SK-N-SH treated with all-trans-retinoic acid at 6 μM for 48 hours (cell line): ENCODE measurements at regions not wholly inside any gene's neighbourhood (a gene's known extent, or its start where the extent isn't known, plus 50 kb on each side); places are given as distances from the start of the nearest gene placed in this dataset.

Experiments used
- ATAC-seq: fragments of 200-7000 bp; cut with Tn5 transposase; 3 replicates; pipeline ENCODE4 v1.9.1; 2020; ENCODE audit warnings: mild to moderate bottlenecking, moderate library complexity
- ARNTL ChIP-seq: fragments of 450-650 bp; formaldehyde crosslinking; IDR thresholded peaks from 2 replicates; pipeline ENCODE4 v1.5.0; 2020; ENCODE audit warnings: low read depth, mild to moderate bottlenecking, moderate library complexity, borderline replicate concordance
- BACH2 ChIP-seq: fragments of 250-450 bp; sonication (Bioruptor Pico); IDR thresholded peaks from 2 replicates; pipeline ENCODE4 v1.9.0; 2021; ENCODE audit warnings: mild to moderate bottlenecking, borderline replicate concordance
- CREB5 ChIP-seq: fragments of 250-450 bp; sonication (Bioruptor Pico); IDR thresholded peaks from 2 replicates; pipeline ENCODE4 v1.5.1; 2020; ENCODE audit warnings: low read depth, mild to moderate bottlenecking, moderate library complexity
- CSDC2 ChIP-seq: fragments of 250-450 bp; sonication (Bioruptor Pico); IDR thresholded peaks from 2 replicates; pipeline ENCODE4 v1.5.0; 2020; ENCODE audit warnings: mild to moderate bottlenecking, moderate library complexity
- ESRRG ChIP-seq: fragments of 250-450 bp; sonication (Bioruptor Pico); IDR thresholded peaks from 2 replicates; pipeline ENCODE4 v1.6.1; 2021; ENCODE audit warnings: mild to moderate bottlenecking
- ISL1 ChIP-seq: fragments of 250-450 bp; sonication (Bioruptor Pico); IDR thresholded peaks from 2 replicates; pipeline ENCODE4 v2.1.2; 2022; ENCODE audit warnings: mild to moderate bottlenecking, moderate library complexity
- OSR1 ChIP-seq: fragments of 250-450 bp; sonication (Bioruptor Pico); IDR thresholded peaks from 2 replicates; pipeline ENCODE4 v1.8.0; 2022; ENCODE audit warnings: moderate library complexity, mild to moderate bottlenecking, inconsistent platforms
- PATZ1 ChIP-seq: fragments of 250-450 bp; sonication (Bioruptor Pico); IDR thresholded peaks from 2 replicates; pipeline ENCODE4 v1.8.0; 2020; ENCODE audit warnings: mild to moderate bottlenecking, moderate library complexity, borderline replicate concordance
- POU6F1 ChIP-seq: fragments of 250-450 bp; sonication (Bioruptor Pico); IDR thresholded peaks from 2 replicates; pipeline ENCODE4 v1.8.0; 2021; ENCODE audit warnings: low read depth, mild to moderate bottlenecking, moderate library complexity, borderline replicate concordance
- PPARA ChIP-seq: fragments of 250-450 bp; sonication (Bioruptor Pico); IDR thresholded peaks from 2 replicates; pipeline ENCODE4 v1.5.0; 2020; ENCODE audit warnings: mild to moderate bottlenecking, borderline replicate concordance
- RARB ChIP-seq: fragments of 250-450 bp; sonication (Bioruptor Pico); IDR thresholded peaks from 2 replicates; pipeline ENCODE4 v1.8.0; 2021; ENCODE audit warnings: mild to moderate bottlenecking, moderate library complexity
- SNAI2 ChIP-seq: fragments of 250-450 bp; sonication (Bioruptor Pico); IDR thresholded peaks from 2 replicates; pipeline ENCODE4 v1.5.0; 2020; ENCODE audit warnings: mild to moderate bottlenecking, moderate library complexity
- TCF4 ChIP-seq: fragments of 250-450 bp; sonication (Bioruptor Pico); IDR thresholded peaks from 2 replicates; pipeline ENCODE4 v1.8.0; 2021; ENCODE audit warnings: mild to moderate bottlenecking, moderate library complexity, borderline replicate concordance
- TOX ChIP-seq: fragments of 250-450 bp; sonication (Bioruptor Pico); IDR thresholded peaks from 2 replicates; pipeline ENCODE4 v1.8.0; 2021; ENCODE audit warnings: mild to moderate bottlenecking, moderate library complexity, borderline replicate concordance
- TSHZ2 ChIP-seq: fragments of 250-450 bp; sonication (Bioruptor Pico); IDR thresholded peaks from 2 replicates; pipeline ENCODE4 v1.5.0; 2020; ENCODE audit warnings: mild to moderate bottlenecking, moderate library complexity
- ZC3H10 ChIP-seq: fragments of 250-450 bp; sonication (Bioruptor Pico); IDR thresholded peaks from 2 replicates; pipeline ENCODE4 v1.5.1; 2021; ENCODE audit warnings: mild to moderate bottlenecking, moderate library complexity
- ZFP30 ChIP-seq: fragments of 450-650 bp; formaldehyde crosslinking; IDR thresholded peaks from 2 replicates; pipeline ENCODE4 v1.5.0; 2022; ENCODE audit warnings: mild to moderate bottlenecking, moderate library complexity
- ZNF565 ChIP-seq: fragments of 450-650 bp; formaldehyde crosslinking; conservative IDR thresholded peaks from 2 replicates; pipeline ENCODE4 v1.5.0; 2020; ENCODE audit warnings: low read depth, mild to moderate bottlenecking, moderate library complexity
- ZNF70 ChIP-seq: fragments of 450-650 bp; formaldehyde crosslinking; IDR thresholded peaks from 2 replicates; pipeline ENCODE4 v1.5.0; 2020; ENCODE audit warnings: mild to moderate bottlenecking, moderate library complexity
- ZNF8 ChIP-seq: fragments of 450-650 bp; formaldehyde crosslinking; IDR thresholded peaks from 2 replicates; pipeline ENCODE4 v1.5.0; 2020; ENCODE audit warnings: mild to moderate bottlenecking, moderate library complexity

GRCh38 chr9:29945012-29945411, 2371.7 kb upstream of the C9orf72 start:
- TF ChIP-seq OSR1 (CRISPR knock-in tag): no peak
- TF ChIP-seq BACH2 (CRISPR knock-in tag): no peak
- TF ChIP-seq PATZ1 (CRISPR knock-in tag): no peak
- no peak for ATAC-seq

GRCh38 chr9:29958469-29958868, 2385.2 kb upstream of the C9orf72 start:
- peak; percentile 33; the same call in 2 of the 3 replicates for ATAC-seq
- TF ChIP-seq ZNF8: no peak
- peak; percentile 54 for TF ChIP-seq ISL1 (CRISPR knock-in tag)

GRCh38 chr9:29965834-29966233, 2392.6 kb upstream of the C9orf72 start:
- peak; percentile 11; the same call in 1 of the 3 replicates for ATAC-seq
- no peak for TF ChIP-seq ZFP30 (CRISPR knock-in tag)
- no peak for TF ChIP-seq OSR1 (CRISPR knock-in tag)
- no peak for TF ChIP-seq ZNF8
- no peak for TF ChIP-seq TCF4 (CRISPR knock-in tag)
- no peak for TF ChIP-seq ARNTL (CRISPR knock-in tag)
- TF ChIP-seq PPARA (CRISPR knock-in tag): no peak
- no peak for TF ChIP-seq ZNF565
- TF ChIP-seq POU6F1: no peak
- no peak for TF ChIP-seq PATZ1 (CRISPR knock-in tag)
- TF ChIP-seq RARB (CRISPR knock-in tag): no peak
- TF ChIP-seq, all 23 proteins: peak for 0

- TF ChIP-seq ZC3H10: no peak
- peak; percentile 51 for TF ChIP-seq ISL1 (CRISPR knock-in tag)
- TF ChIP-seq TCF4 (CRISPR knock-in tag): no peak
- ATAC-seq: peak; percentile 98
Measured at GRCh38 chr9:29966247-29966646, 2393.0 kb upstream of the C9orf72 start.

- no peak for ATAC-seq
Measured at GRCh38 chr9:29968831-29969230, 2395.6 kb upstream of the C9orf72 start.

More at GRCh38 chr9:29968831-29969230, 2395.6 kb upstream of the C9orf72 start:
- TF ChIP-seq BACH2 (CRISPR knock-in tag) (no peak), PATZ1 (CRISPR knock-in tag) (no peak), CREB5 (CRISPR knock-in tag) (no peak), ISL1 (CRISPR knock-in tag) (no peak), POU6F1 (no peak), RARB (CRISPR knock-in tag) (no peak), PPARA (CRISPR knock-in tag) (no peak), TOX (no peak), OSR1 (CRISPR knock-in tag) (no peak), SNAI2 (CRISPR knock-in tag) (no peak), ZFP30 (CRISPR knock-in tag) (no peak), CSDC2 (CRISPR knock-in tag) (no peak), ESRRG (no peak), ZNF70 (CRISPR knock-in tag) (no peak), TSHZ2 (CRISPR knock-in tag) (no peak)
